GM10266 (cell line): ENCODE measurements at regions not wholly inside any gene's neighbourhood (a gene's known extent, or its start where the extent isn't known, plus 50 kb on each side); places are given as distances from the start of the nearest gene placed in this dataset.

Experiments used
- DNase-seq: peaks from one replicate; pipeline ENCODE4 v3.0.0; 2012; ENCODE audit errors: extremely low spot score
- TF ChIP-seq, protein P1 (sequence below): IDR thresholded peaks from 2 replicates; pipeline ENCODE4 v1.5.1; 2012; ENCODE audit warnings: mild to moderate bottlenecking, low read depth; ENCODE audit not compliant: control insufficient read depth, insufficient read depth; ENCODE audit errors: missing control alignments

- no peak for DNase-seq
- TF ChIP-seq, protein P1, sequence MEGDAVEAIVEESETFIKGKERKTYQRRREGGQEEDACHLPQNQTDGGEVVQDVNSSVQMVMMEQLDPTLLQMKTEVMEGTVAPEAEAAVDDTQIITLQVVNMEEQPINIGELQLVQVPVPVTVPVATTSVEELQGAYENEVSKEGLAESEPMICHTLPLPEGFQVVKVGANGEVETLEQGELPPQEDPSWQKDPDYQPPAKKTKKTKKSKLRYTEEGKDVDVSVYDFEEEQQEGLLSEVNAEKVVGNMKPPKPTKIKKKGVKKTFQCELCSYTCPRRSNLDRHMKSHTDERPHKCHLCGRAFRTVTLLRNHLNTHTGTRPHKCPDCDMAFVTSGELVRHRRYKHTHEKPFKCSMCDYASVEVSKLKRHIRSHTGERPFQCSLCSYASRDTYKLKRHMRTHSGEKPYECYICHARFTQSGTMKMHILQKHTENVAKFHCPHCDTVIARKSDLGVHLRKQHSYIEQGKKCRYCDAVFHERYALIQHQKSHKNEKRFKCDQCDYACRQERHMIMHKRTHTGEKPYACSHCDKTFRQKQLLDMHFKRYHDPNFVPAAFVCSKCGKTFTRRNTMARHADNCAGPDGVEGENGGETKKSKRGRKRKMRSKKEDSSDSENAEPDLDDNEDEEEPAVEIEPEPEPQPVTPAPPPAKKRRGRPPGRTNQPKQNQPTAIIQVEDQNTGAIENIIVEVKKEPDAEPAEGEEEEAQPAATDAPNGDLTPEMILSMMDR: no peak
Measured at GRCh38 chr21:17727361-17727760, 91.8 kb downstream of the C21orf91 start.

DNA sequence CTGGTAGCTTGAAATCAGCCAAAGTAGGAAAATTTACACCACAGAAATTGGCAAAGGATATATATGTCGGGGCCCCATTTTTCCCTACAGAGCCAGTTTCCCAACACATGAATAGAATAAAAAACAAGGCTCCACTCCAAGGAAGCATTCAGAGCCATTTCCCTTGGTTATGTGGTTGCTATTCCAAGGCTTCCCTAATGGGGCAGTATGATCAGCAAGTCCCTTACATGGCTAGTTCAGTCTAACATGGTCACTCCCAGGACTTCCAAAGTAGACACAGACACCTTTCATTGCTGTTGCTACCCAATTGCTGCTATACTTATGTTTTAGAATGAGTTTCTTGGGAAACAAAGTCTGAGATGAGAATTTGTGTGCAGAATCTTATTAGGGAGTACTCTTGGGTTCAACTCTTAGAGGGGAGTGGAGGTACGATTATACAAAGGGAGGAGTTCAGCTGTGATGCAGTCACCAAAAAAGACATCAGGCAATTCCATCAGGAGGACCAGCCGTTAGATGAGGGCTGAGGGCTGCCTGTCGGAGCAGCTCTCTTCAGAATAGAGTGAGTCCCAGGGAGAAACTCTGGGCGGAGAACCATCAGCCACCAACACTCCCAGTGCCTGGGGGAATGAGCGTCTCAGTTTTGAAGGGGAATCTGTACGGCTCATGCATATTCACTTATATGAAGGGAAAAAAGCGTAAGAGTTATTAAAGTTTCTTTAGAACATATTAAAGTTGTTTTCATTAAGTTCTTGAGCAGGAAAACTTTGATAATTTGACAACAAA, 92.9 kb downstream of the C21orf91 start:
- DNase-seq: no peak

DNA sequence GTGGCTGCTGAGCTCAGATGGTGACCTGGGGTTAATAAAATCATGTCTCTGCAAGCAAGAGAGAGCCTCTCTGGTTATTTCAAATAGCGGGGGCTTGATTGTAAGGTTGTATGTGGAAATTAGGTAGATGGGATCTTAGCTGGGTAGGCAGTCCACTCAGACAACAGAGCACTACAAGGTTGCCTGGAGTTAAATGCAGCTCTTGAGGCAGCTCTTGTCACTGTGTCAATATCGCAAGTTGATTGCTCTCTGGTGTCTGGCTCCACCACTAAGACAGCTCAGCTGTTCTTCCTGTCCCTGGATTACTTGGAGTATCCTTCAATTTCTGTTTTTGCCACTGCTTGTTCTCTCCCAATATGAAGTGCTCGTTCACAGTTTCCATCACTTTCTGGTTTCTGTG, 93.8 kb downstream of the C21orf91 start:
- DNase-seq: no peak
- TF ChIP-seq, protein P1: no peak

More for the DNA sequence above, 92.9 kb downstream of the C21orf91 start:
- TF ChIP-seq, protein P1: no peak

DNA sequence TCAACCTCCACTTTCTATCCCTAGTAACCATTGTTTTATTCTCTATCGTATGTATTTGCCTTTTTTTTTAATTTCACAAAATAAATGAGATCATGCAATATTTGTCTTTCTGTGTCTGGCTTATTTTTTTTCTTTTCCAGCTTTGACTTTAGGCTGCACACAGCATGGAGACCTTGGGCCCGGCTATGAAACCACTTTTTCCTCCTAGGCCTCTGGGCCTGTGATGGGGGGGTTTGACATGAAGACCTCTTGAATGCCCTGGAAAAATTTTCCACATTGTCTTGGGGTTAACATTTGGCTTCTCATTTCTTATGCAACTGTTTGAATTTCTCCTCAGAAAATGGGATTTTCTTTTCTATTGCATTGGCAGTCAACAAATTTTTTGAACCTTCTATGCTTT, 100.2 kb upstream of the BTG3 start:
- no peak for DNase-seq

DNA sequence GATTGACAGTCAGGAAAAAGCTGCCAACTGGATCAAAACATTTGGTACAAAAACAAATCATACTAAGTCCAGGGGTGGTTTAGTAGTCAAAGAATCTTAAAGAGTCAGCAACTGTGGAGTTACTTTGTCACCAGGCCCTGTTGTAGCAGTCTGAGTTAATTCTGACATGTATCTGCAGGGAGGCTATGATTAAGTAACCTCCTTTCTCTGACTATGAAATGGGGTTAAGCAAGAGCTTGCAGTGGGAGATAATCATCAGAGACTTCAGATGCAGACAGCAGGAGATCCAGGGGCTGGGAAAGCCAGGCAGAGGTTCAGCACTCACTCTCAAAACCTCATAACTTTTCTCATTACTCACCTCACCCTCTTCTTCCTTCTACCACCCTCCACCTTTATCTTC, 99.2 kb upstream of the BTG3 start:
- TF ChIP-seq, protein P1: no peak

More for the DNA sequence above, 100.2 kb upstream of the BTG3 start:
- TF ChIP-seq, protein P1: no peak

GRCh38 chr21:17709266-17709611, 96.5 kb upstream of the BTG3 start:
- no peak for DNase-seq
- TF ChIP-seq, protein P1: no peak

More for the DNA sequence above, 99.2 kb upstream of the BTG3 start:
- DNase-seq: no peak

DNA sequence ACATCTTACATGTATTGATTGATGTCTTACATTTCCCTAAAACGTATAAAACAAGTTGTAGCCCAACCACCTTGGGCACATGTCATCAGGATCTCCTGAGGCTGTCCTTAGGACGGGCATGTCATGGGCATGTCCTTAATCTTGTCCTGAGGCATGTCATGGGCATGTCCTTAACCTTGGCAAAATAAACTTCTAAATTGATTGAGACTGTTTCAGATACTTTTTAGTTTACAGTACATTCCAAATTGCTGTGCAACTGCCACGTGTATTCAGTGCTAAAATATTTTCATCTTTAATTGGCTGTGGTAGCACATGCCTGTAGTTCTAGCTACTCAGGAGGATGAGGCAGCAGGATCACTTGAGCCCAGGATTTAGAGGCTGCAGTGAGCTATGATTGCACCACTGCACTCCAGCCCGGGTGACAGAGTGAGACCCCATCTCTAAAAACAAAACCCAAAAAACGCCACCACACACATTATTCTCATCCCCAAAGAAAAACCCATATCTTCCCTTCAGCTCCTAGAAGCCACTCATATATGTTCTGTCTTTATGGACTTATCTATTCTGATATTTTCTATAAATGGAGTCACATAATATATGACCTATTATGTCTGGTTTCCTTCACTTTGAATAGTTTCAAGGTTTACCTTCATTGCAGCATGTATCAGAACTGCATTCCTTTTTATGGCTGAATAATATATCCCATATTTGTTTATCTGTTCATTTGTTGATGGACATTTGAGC, 96.0 kb upstream of the BTG3 start:
- TF ChIP-seq, protein P1: no peak
- DNase-seq: no peak
